Tibial nerve (tissue), 4 donors: ENCODE measurements at regions not wholly inside any gene's neighbourhood (a gene's known extent, or its start where the extent isn't known, plus 50 kb on each side); places are given as distances from the start of the nearest gene placed in this dataset.

Experiments
- DNase-seq, 2 donors: peaks; one replicate each; pipeline ENCODE4 v3.0.0-alpha.2; 2019; ENCODE audit warnings: low spot score in 2 of 2
- H3K27ac ChIP-seq, 4 donors: fragments of 200-600 bp; sonication (generic) in 3 of 4; one replicate each; pipeline ENCODE4 v1.5.1; 2017 to 2019; ENCODE audit warnings: mild to moderate bottlenecking in 1 of 4
- H3K27me3 ChIP-seq, 2 donors: fragments of 200-600 bp; sonication (generic) in 1 of 2; one replicate each; pipeline versions ENCODE4 v1.5.1 to v1.6.0; 2017 to 2019
- H3K36me3 ChIP-seq, 3 donors: fragments of 200-600 bp; sonication (generic); one replicate each; pipeline ENCODE4 v1.5.1; 2018 to 2019
- H3K4me1 ChIP-seq, 4 donors: fragments of 200-600 bp; sonication (generic) in 3 of 4; one replicate each; pipeline ENCODE4 v1.5.1; 2017 to 2019
- H3K4me3 ChIP-seq, 4 donors: fragments of 200-600 bp; sonication (generic) in 3 of 4; one replicate each; pipeline ENCODE4 v1.5.1; 2017 to 2019; ENCODE audit warnings: mild to moderate bottlenecking in 1 of 4, moderate library complexity in 1 of 4
- H3K9me3 ChIP-seq, 4 donors: fragments of 200-600 bp; sonication (generic) in 3 of 4; one replicate each; pipeline ENCODE4 v1.5.1; 2017 to 2019
- CTCF ChIP-seq, 5 experiments: fragments of 200-600 bp in 3 of 5; fragments of 450-650 bp in 2 of 5; sonication (generic) in 3 of 5; IDR thresholded peaks; one replicate each; pipeline ENCODE4 v1.5.1; 2016 to 2019; ENCODE audit warnings: antibody characterized with exemption in 5 of 5, mild to moderate bottlenecking in 3 of 5, moderate library complexity in 2 of 5
- EP300 ChIP-seq, 2 donors: sonication (generic); formaldehyde crosslinking; IDR thresholded peaks; one replicate each; pipeline ENCODE4 v1.6.1; 2017; ENCODE audit warnings: antibody characterized with exemption in 2 of 2, mild to moderate bottlenecking in 1 of 2
- POLR2A ChIP-seq, 2 donors: fragments of 450-650 bp; IDR thresholded peaks; one replicate each; pipeline ENCODE4 v1.6.1; 2017; ENCODE audit warnings: antibody characterized with exemption in 2 of 2, mild to moderate bottlenecking in 2 of 2, moderate library complexity in 2 of 2
- WGBS, 2 donors: methylation state at CpG; one replicate each; pipeline ENCODE4 v1.1.5; 2018; 5-methylcytosine and 5-hydroxymethylcytosine counted together

GRCh38 chr18:59054496-59055287, 85.0 kb upstream of the SEC11C start:
- WGBS, 2 donors: 62 to 65% methylated on average over 7 of the region's 7 CpGs
- Histone ChIP-seq H3K36me3 (no peaks in the 10 kb centered on the region), H3K4me1 (peaks cover 0 to 49% (median 14%) of the 10 kb centered on the region in 4 donors), H3K9me3 (no peaks in the 10 kb centered on the region), H3K4me3 (no peak overlapping the region), H3K27me3 (no peaks in the 10 kb centered on the region), H3K27ac (peak overlapping the region in 1 of 4 donors; percentile 56)
- TF ChIP-seq CTCF (IDR thresholded peaks at IDR 0.05) (no peak), POLR2A (IDR thresholded peaks at IDR 0.05) (no peak), EP300 (IDR thresholded peaks at IDR 0.05) (no peak)
- peak in 1 of 2 donors; percentile 21 for DNase-seq

GRCh38 chr18:59055345-59056032, 84.2 kb upstream of the SEC11C start:
- no peak for DNase-seq
- Histone ChIP-seq H3K4me1 (peaks cover 0 to 45% (median 13%) of the 10 kb centered on the region in 4 donors), H3K36me3 (no peaks in the 10 kb centered on the region), H3K9me3 (no peaks in the 10 kb centered on the region), H3K4me3 (no peak overlapping the region), H3K27ac (peak overlapping the region in 2 of 4 donors; percentile 43 to 56), H3K27me3 (no peaks in the 10 kb centered on the region)
- WGBS, 2 donors: 84 to 89% methylated on average over 4 of the region's 4 CpGs
- TF ChIP-seq EP300 (IDR thresholded peaks at IDR 0.05) (no peak), CTCF (IDR thresholded peaks at IDR 0.05) (no peak), POLR2A (IDR thresholded peaks at IDR 0.05) (no peak)

- peak; percentile 33 to 34 for DNase-seq
- TF ChIP-seq POLR2A (IDR thresholded peaks at IDR 0.05): no peak
- TF ChIP-seq EP300 (IDR thresholded peaks at IDR 0.05): no peak
- peak; percentile 75 to 91 (median 79) for TF ChIP-seq CTCF (IDR thresholded peaks at IDR 0.05)
- Histone ChIP-seq H3K27ac (no peak overlapping the region), H3K4me3 (no peak overlapping the region), H3K36me3 (no peaks in the 10 kb centered on the region), H3K9me3 (no peaks in the 10 kb centered on the region), H3K4me1 (peaks cover 0 to 36% (median 10%) of the 10 kb centered on the region in 4 donors), H3K27me3 (no peaks in the 10 kb centered on the region)
- 73 to 75% methylated on average over 15 of the region's 15 CpGs for WGBS, 2 donors
Measured at GRCh38 chr18:59056706-59057492, 82.8 kb upstream of the SEC11C start.

- TF ChIP-seq CTCF (IDR thresholded peaks at IDR 0.05) (no peak), POLR2A (IDR thresholded peaks at IDR 0.05) (no peak), EP300 (IDR thresholded peaks at IDR 0.05) (no peak)
- peaks cover 0 to 31% (median 7%) of the 10 kb centered on the region in 4 donors for H3K4me1 ChIP-seq
- 82 to 91% methylated on average over 4 of the region's 4 CpGs for WGBS, 2 donors
Measured at GRCh38 chr18:59057493-59057795, 82.2 kb upstream of the SEC11C start.

More at GRCh38 chr18:59057493-59057795, 82.2 kb upstream of the SEC11C start:
- DNase-seq: no peak
- H3K27ac ChIP-seq: no peak overlapping the region
- no peak overlapping the region for H3K4me3 ChIP-seq
- no peaks in the 10 kb centered on the region for H3K27me3 ChIP-seq
- H3K9me3 ChIP-seq: no peaks in the 10 kb centered on the region
- no peaks in the 10 kb centered on the region for H3K36me3 ChIP-seq
